Kidney (tissue), 13 donors: ENCODE measurements at regions not wholly inside any gene's neighbourhood (a gene's known extent, or its start where the extent isn't known, plus 50 kb on each side); places are given as distances from the start of the nearest gene placed in this dataset.

Source experiments
- DNase-seq, 5 donors: peaks; one replicate each; pipeline ENCODE4 v3.0.0-alpha.2; 2013 to 2020
- FAIRE-seq: peaks from 2 replicates; lab custom pipeline; 2012; peaks lifted over from hg19 to GRCh38; lab: Jason Lieb, UNC
- H3K27ac ChIP-seq, 2 donors: one replicate each; pipeline ENCODE4 v1.7.0; 2013; ENCODE audit warnings: low read depth in 2 of 2, low read length in 2 of 2, inconsistent platforms in 1 of 2
- H3K27me3 ChIP-seq: one replicate; pipeline ENCODE4 v1.7.1; 2013; ENCODE audit warnings: low read length, inconsistent platforms; ENCODE audit not compliant: control insufficient read depth, insufficient read depth
- H3K36me3 ChIP-seq, 3 donors: one replicate each; pipeline versions ENCODE4 v1.7.0 to v1.7.1; 2013; ENCODE audit warnings: low read length in 3 of 3, control low read depth in 1 of 3, inconsistent platforms in 1 of 3; ENCODE audit not compliant: insufficient read depth in 3 of 3, control insufficient read depth in 2 of 3
- H3K4me1 ChIP-seq, 3 donors: one replicate each; pipeline versions ENCODE4 v1.7.0 to v1.7.1; 2013; ENCODE audit warnings: low read length in 3 of 3, inconsistent platforms in 1 of 3, low read depth in 1 of 3; ENCODE audit not compliant: control insufficient read depth in 2 of 3, insufficient read depth in 2 of 3
- H3K4me3 ChIP-seq, 3 donors: one replicate each; pipeline versions ENCODE4 v1.7.0 to v1.8.1; 2013; ENCODE audit warnings: low read length in 3 of 3, control low read depth in 1 of 3, inconsistent platforms in 1 of 3
- H3K9ac ChIP-seq, 3 donors: one replicate each; pipeline versions ENCODE4 v1.7.0 to v1.7.1; 2013; ENCODE audit warnings: low read length in 3 of 3, control low read depth in 1 of 3, inconsistent platforms in 1 of 3
- H3K9me3 ChIP-seq, 3 donors: one replicate each; pipeline versions ENCODE4 v1.7.0 to v1.7.1; 2013; ENCODE audit warnings: low read length in 3 of 3, control low read depth in 1 of 3, inconsistent platforms in 1 of 3; ENCODE audit not compliant: control insufficient read depth in 2 of 3, insufficient read depth in 1 of 3
- CTCF ChIP-seq: IDR thresholded peaks from 3 replicates; pipeline ENCODE4 v1.5.1; 2012; ENCODE audit warnings: mild to moderate bottlenecking, moderate library complexity, borderline replicate concordance; ENCODE audit not compliant: insufficient read depth; ENCODE audit errors: extremely low read depth
- intact Hi-C: fragments of 100-400 bp; cut with DNase I; formaldehyde crosslinking; loops from one replicate; pipeline ENCODE4 v1.11.1; 2022
- donor health status: control.
- donor health status: control.
- donor health status: control.
- donor health status: control.
- donor health status: control.
- donor health status: DM: yes; HTN: yes; CAD: no.
- donor health status: Normal renal cell carcinoma (clear cell type).

- FAIRE-seq (no peak), DNase-seq (peak in 1 of 5 donors; percentile 16)
- H3K9me3 ChIP-seq, result no peaks in the 10 kb centered on the region
- no peak overlapping the region for H3K4me3 ChIP-seq
- no peak overlapping the region for H3K27ac ChIP-seq
- no peaks in the 10 kb centered on the region for H3K27me3 ChIP-seq
- H3K4me1 ChIP-seq, result no peaks in the 10 kb centered on the region
- intact Hi-C loops, result no loop called here
- H3K36me3 ChIP-seq, result no peaks in the 10 kb centered on the region
- H3K9ac ChIP-seq, result no peak overlapping the region
- TF ChIP-seq CTCF, result no peak
Measured at GRCh38 chr2:239874636-239875356, 150.3 kb downstream of the NDUFA10 start.

GRCh38 chr2:239873656-239874635 is 151.2 kb downstream of the NDUFA10 start:
- peak in 1 of 5 donors; percentile 32 for DNase-seq
- Histone ChIP-seq H3K4me1 (no peaks in the 10 kb centered on the region), H3K27me3 (no peaks in the 10 kb centered on the region), H3K4me3 (no peak overlapping the region), H3K36me3 (no peaks in the 10 kb centered on the region), H3K9ac (no peak overlapping the region), H3K9me3 (no peaks in the 10 kb centered on the region), H3K27ac (no peak overlapping the region)
- TF ChIP-seq CTCF, result no peak
- intact Hi-C loops, result no loop called here
- no peak for FAIRE-seq

- TF ChIP-seq CTCF, result no peak
- Histone ChIP-seq H3K36me3 (no peaks in the 10 kb centered on the region), H3K9ac (no peak overlapping the region), H3K27me3 (no peaks in the 10 kb centered on the region), H3K27ac (no peak overlapping the region), H3K4me3 (no peak overlapping the region), H3K4me1 (no peaks in the 10 kb centered on the region), H3K9me3 (peaks cover 0 to 2% (median 0%) of the 10 kb centered on the region in 3 donors)
- peak in 1 of 5 donors; percentile 31 for DNase-seq
- FAIRE-seq, result no peak
- intact Hi-C loops, result no loop called here
Measured at GRCh38 chr2:239871481-239872435, 153.4 kb downstream of the NDUFA10 start.
